PC-9 (cell line): ENCODE measurements at regions not wholly inside any gene's neighbourhood (a gene's known extent, or its start where the extent isn't known, plus 50 kb on each side); places are given as distances from the start of the nearest gene placed in this dataset.

Source experiments
- BruUV-seq: library from RNA; stranded (reverse); fragments of 400-500 nt; replicated peaks from 2 replicates; lab custom pipeline; 2021; lab: Mats Ljungman, UMichigan
- CTCF ChIA-PET: fragments of 300-600 bp; sonication (Branson Sonifier 250); formaldehyde crosslinking; loops from one replicate; lab custom pipeline; 2022; ENCODE audit warnings: antibody characterized with exemption; lab: Charles Lee
- POLR2A ChIA-PET: fragments of 300-600 bp; sonication (Branson Sonifier 250); formaldehyde crosslinking; loops from one replicate; lab custom pipeline; 2022; ENCODE audit warnings: antibody characterized with exemption; ENCODE audit not compliant: unreplicated experiment; lab: Charles Lee
- DNase-seq, 2 experiments: peaks; one replicate each; pipeline versions ENCODE4 v3.0.0 to v3.0.0-alpha.2; 2015 to 2022; ENCODE audit warnings: mixed read lengths in 1 of 2
- H2AFZ ChIP-seq: fragments of 200-600 bp; sonication (generic); 2 replicates; pipeline ENCODE4 v1.8.1; 2017; ENCODE audit warnings: antibody characterized with exemption
- H3F3A ChIP-seq: fragments of 200-600 bp; sonication (generic); 2 replicates; pipeline ENCODE4 v1.8.1; 2017; ENCODE audit warnings: antibody characterized with exemption, mild to moderate bottlenecking, low read depth; ENCODE audit not compliant: insufficient read depth
- H3K27ac ChIP-seq: fragments of 200-600 bp; sonication (generic); 2 replicates; pipeline ENCODE4 v1.6.1; 2016; ENCODE audit warnings: mixed run types
- H3K27me3 ChIP-seq: fragments of 200-600 bp; sonication (generic); 2 replicates; pipeline ENCODE4 v1.6.1; 2016; ENCODE audit warnings: low read depth, mixed run types; ENCODE audit not compliant: insufficient read depth
- H3K36me3 ChIP-seq: fragments of 200-600 bp; sonication (generic); 2 replicates; pipeline ENCODE4 v1.6.1; 2016; ENCODE audit warnings: low read depth, mixed run types
- H3K4me1 ChIP-seq: fragments of 200-600 bp; sonication (generic); replicated peaks from 2 replicates; pipeline ENCODE4 v1.6.1; 2016; ENCODE audit warnings: mixed run types; ENCODE audit not compliant: insufficient read depth
- H3K4me2 ChIP-seq: fragments of 200-600 bp; sonication (generic); 2 replicates; pipeline ENCODE4 v1.6.1; 2017; ENCODE audit warnings: mixed run types
- H3K4me3 ChIP-seq: fragments of 200-600 bp; sonication (generic); 2 replicates; pipeline ENCODE4 v1.6.1; 2016; ENCODE audit warnings: mixed run types
- H3K79me2 ChIP-seq: fragments of 200-600 bp; sonication (generic); 2 replicates; pipeline ENCODE4 v1.6.1; 2017; ENCODE audit warnings: low read depth, mixed run types
- H3K9me2 ChIP-seq: fragments of 200-600 bp; sonication (generic); 2 replicates; pipeline ENCODE4 v1.8.1; 2017; ENCODE audit warnings: mild to moderate bottlenecking; ENCODE audit not compliant: insufficient read depth
- H3K9me3 ChIP-seq: fragments of 200-600 bp; sonication (generic); 2 replicates; pipeline ENCODE4 v1.8.1; 2016; ENCODE audit warnings: low read depth; ENCODE audit not compliant: insufficient read depth
- H4K20me1 ChIP-seq: fragments of 200-600 bp; sonication (generic); 2 replicates; pipeline ENCODE4 v1.8.1; 2017; ENCODE audit not compliant: insufficient read depth
- EZH2 ChIP-seq: fragments of 200-600 bp; sonication (generic); IDR thresholded peaks from 2 replicates; pipeline ENCODE4 v1.8.0; 2017; ENCODE audit warnings: antibody characterized with exemption, low read depth
- intact Hi-C: fragments of 100-400 bp; cut with micrococcal nuclease; formaldehyde crosslinking; loops from one replicate; pipeline ENCODE4 v1.10.0; 2022; ENCODE audit not compliant: unreplicated experiment
- TF ChIP-seq, protein P1 (sequence below): fragments of 200-600 bp; sonication (generic); conservative IDR thresholded peaks from 2 replicates; pipeline ENCODE4 v1.6.1; 2017; ENCODE audit warnings: mixed run types, antibody characterized with exemption, mild to moderate bottlenecking, moderate library complexity

DNA sequence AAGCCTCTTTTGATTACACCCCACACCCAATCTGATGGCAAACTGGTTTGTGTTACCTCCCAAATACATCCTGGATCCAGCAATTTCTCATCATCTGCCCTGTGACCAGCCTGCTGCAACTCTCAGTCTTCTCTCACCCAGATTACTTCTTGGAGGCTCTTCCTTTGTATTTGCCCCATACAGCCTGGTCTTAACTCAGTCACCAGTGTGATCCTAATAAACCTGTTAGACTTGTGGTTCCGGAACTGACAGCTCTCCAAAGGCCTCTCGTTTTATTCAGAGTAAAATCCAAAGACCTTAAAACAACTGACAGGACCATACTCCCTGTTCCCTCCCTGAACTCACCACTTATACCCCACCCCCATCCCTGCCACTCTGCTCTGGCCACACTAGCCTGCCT lies 228.2 kb upstream of the PAPPA start:
- Histone ChIP-seq H3F3A (no peaks in the 10 kb centered on the region), H2AFZ (no peak overlapping the region), H3K4me3 (no peak overlapping the region), H3K79me2 (no peaks in the 10 kb centered on the region), H3K9me2 (no peaks in the 10 kb centered on the region), H3K27ac (no peak overlapping the region), H3K27me3 (no peaks in the 10 kb centered on the region), H3K36me3 (no peaks in the 10 kb centered on the region), H3K4me2 (no peak overlapping the region), H3K9me3 (no peaks in the 10 kb centered on the region; the same call in 1 of the 2 replicates), H3K4me1 (no peaks in the 10 kb centered on the region), H4K20me1 (no peaks in the 10 kb centered on the region)
- POLR2A ChIA-PET = no interaction called here
- intact Hi-C loops = no loop called here
- no peak for DNase-seq
- CTCF ChIA-PET = no interaction called here
- TF ChIP-seq, protein P1, sequence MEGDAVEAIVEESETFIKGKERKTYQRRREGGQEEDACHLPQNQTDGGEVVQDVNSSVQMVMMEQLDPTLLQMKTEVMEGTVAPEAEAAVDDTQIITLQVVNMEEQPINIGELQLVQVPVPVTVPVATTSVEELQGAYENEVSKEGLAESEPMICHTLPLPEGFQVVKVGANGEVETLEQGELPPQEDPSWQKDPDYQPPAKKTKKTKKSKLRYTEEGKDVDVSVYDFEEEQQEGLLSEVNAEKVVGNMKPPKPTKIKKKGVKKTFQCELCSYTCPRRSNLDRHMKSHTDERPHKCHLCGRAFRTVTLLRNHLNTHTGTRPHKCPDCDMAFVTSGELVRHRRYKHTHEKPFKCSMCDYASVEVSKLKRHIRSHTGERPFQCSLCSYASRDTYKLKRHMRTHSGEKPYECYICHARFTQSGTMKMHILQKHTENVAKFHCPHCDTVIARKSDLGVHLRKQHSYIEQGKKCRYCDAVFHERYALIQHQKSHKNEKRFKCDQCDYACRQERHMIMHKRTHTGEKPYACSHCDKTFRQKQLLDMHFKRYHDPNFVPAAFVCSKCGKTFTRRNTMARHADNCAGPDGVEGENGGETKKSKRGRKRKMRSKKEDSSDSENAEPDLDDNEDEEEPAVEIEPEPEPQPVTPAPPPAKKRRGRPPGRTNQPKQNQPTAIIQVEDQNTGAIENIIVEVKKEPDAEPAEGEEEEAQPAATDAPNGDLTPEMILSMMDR = no peak
- TF ChIP-seq EZH2 = no peak
- no TSS peak for BruUV-seq

DNA sequence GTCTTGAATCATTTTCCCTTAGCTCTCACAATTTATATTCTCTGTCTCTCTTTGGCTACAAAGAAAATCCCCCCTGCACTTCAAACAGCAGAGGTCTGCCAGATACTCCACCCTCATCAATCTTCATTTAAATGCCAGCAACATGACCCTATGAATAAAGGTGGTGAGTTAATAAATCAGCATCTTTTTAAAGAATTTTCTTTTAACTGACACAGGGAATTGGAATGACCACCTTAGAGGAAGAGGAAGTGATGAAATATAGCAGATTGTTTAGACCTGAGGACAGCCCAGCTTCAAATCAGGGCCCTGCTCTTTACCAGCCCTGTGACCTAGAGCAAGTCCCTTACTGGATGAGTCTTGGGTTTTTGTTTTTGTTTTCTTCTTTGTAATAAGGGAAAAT lies 223.1 kb upstream of the PAPPA start:
- no TSS peak for BruUV-seq
- POLR2A ChIA-PET = no interaction called here
- Histone ChIP-seq H3K4me1 (no peaks in the 10 kb centered on the region), H3F3A (no peaks in the 10 kb centered on the region), H3K4me2 (no peak overlapping the region), H3K4me3 (no peak overlapping the region), H3K9me3 (0 out of 2 replicates have a peak, but pooled peaks cover 2% of the 10 kb centered on the region), H4K20me1 (no peaks in the 10 kb centered on the region), H3K9me2 (no peaks in the 10 kb centered on the region), H3K79me2 (no peaks in the 10 kb centered on the region), H2AFZ (no peak overlapping the region), H3K27me3 (no peaks in the 10 kb centered on the region), H3K27ac (no peak overlapping the region), H3K36me3 (no peaks in the 10 kb centered on the region)
- DNase-seq = no peak
- CTCF ChIA-PET = no interaction called here
- intact Hi-C loops = no loop called here
- TF ChIP-seq, protein P1 = no peak
- TF ChIP-seq EZH2 = no peak

DNA sequence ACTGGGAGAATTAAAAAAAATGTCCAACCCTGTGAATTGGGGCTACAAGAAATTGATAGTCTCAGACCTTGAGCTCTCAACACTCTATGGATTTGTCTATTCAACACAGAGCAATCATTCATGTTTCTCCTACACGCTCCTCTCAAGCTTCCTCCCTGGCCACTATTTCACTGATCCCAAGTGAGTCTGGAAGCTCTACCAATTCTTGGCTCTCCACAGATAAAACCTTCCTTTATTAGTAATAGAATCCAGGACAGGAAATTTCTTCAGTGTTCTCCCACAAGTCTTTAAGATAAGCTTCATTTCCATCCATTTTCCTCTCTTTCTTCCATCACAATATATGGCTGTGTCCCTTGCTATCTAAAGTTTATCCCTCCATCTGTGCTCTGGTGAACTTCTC lies 215.1 kb upstream of the PAPPA start:
- ChIA-PET POLR2A (no interaction called here), CTCF (no interaction called here)
- Histone ChIP-seq H3K27me3 (no peaks in the 10 kb centered on the region), H3K4me2 (no peak overlapping the region), H3K9me3 (0 out of 2 replicates have a peak, but pooled peaks cover 8% of the 10 kb centered on the region), H3K9me2 (no peaks in the 10 kb centered on the region), H3K27ac (no peak overlapping the region), H3K79me2 (no peaks in the 10 kb centered on the region), H4K20me1 (no peaks in the 10 kb centered on the region), H3K4me1 (peaks cover 13% of the 10 kb centered on the region; the same call in 1 of the 2 replicates), H2AFZ (no peak overlapping the region), H3K36me3 (no peaks in the 10 kb centered on the region), H3F3A (no peaks in the 10 kb centered on the region), H3K4me3 (no peak overlapping the region)
- no peak for TF ChIP-seq EZH2
- TF ChIP-seq, protein P1 = no peak
- BruUV-seq = no TSS peak
- intact Hi-C loops = no loop called here
- no peak for DNase-seq
